ENCODE measurements at regions not wholly inside any gene's neighbourhood (a gene's known extent, or its start where the extent isn't known, plus 50 kb on each side); places are given as distances from the start of the nearest gene placed in this dataset.

DNA sequence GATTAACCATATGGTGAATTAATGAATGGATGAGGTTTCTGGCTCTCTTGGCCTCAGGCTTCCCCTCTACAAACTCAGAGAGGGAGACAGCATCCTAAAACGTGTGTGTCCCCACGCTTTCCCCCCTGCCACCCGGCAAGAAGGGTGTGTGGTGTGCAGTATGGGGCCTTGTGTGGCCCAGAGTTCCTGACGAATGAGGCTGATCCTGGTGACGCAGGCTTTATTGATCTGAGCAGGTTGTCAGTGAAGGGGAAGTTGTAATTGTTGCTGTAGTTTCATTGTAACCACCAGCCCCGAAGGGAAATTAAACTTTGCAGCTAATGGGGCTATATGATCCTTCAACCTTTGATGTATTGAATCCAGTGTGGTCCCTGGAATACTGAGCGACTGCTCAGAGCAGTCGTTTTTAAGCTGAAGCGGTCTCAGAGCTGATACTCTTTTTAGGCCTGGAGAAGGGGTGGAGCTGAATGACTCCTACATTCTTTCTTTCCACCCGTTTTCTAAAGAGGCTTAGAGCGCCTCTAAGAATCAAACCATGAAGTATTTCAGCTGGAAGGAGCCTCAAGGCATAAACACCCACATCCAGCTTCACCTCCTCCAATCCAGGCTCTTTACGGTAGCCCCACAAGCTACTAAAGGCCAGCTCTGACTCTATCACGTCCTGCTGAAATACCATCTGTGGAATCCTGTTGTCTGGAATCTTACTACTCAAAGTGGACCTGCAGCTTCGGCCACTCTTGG lies 284.7 kb downstream of the MIAT start:
- TF ChIP-seq, protein P1, sequence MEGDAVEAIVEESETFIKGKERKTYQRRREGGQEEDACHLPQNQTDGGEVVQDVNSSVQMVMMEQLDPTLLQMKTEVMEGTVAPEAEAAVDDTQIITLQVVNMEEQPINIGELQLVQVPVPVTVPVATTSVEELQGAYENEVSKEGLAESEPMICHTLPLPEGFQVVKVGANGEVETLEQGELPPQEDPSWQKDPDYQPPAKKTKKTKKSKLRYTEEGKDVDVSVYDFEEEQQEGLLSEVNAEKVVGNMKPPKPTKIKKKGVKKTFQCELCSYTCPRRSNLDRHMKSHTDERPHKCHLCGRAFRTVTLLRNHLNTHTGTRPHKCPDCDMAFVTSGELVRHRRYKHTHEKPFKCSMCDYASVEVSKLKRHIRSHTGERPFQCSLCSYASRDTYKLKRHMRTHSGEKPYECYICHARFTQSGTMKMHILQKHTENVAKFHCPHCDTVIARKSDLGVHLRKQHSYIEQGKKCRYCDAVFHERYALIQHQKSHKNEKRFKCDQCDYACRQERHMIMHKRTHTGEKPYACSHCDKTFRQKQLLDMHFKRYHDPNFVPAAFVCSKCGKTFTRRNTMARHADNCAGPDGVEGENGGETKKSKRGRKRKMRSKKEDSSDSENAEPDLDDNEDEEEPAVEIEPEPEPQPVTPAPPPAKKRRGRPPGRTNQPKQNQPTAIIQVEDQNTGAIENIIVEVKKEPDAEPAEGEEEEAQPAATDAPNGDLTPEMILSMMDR (IDR thresholded peaks at IDR 0.05; ENCODE audit: low read depth, low read length): no peak
- TF ChIP-seq EZH2phosphoT487 (IDR thresholded peaks at IDR 0.05; ENCODE audit: low read depth): no peak
